ENCODE measurements at regions not wholly inside any gene's neighbourhood (a gene's known extent, or its start where the extent isn't known, plus 50 kb on each side); places are given as distances from the start of the nearest gene placed in this dataset.
"Not testable (repeated sequence)": the region's sequence is repeated elsewhere in the genome, so short reads cannot be mapped to it uniquely, and the experiment has no call there.

GRCh38 chr10:29378106-29378505 lies 89.2 kb downstream of the LYZL1 start:
- DNase-seq (ENCODE audit: insufficient read length, low spot score): no peak
- no peak for FAIRE-seq

GRCh38 chr10:29379208-29379607 lies 90.3 kb downstream of the LYZL1 start:
- DNase-seq (ENCODE audit: insufficient read length, low spot score) (no peak), FAIRE-seq (no peak)
- TF ChIP-seq CTCF (IDR thresholded peaks at IDR 0.05; ENCODE audit: insufficient read depth, missing control alignments): no peak

More at GRCh38 chr10:29378106-29378505, 89.2 kb downstream of the LYZL1 start:
- no peak for TF ChIP-seq CTCF (IDR thresholded peaks at IDR 0.05; ENCODE audit: insufficient read depth, missing control alignments)

- not testable (repeated sequence) for DNase-seq (ENCODE audit: insufficient read length, low spot score); FAIRE-seq
These were observed 91.1 kb downstream of the LYZL1 start for GRCh38 chr10:29379777-29380598.

DNA sequence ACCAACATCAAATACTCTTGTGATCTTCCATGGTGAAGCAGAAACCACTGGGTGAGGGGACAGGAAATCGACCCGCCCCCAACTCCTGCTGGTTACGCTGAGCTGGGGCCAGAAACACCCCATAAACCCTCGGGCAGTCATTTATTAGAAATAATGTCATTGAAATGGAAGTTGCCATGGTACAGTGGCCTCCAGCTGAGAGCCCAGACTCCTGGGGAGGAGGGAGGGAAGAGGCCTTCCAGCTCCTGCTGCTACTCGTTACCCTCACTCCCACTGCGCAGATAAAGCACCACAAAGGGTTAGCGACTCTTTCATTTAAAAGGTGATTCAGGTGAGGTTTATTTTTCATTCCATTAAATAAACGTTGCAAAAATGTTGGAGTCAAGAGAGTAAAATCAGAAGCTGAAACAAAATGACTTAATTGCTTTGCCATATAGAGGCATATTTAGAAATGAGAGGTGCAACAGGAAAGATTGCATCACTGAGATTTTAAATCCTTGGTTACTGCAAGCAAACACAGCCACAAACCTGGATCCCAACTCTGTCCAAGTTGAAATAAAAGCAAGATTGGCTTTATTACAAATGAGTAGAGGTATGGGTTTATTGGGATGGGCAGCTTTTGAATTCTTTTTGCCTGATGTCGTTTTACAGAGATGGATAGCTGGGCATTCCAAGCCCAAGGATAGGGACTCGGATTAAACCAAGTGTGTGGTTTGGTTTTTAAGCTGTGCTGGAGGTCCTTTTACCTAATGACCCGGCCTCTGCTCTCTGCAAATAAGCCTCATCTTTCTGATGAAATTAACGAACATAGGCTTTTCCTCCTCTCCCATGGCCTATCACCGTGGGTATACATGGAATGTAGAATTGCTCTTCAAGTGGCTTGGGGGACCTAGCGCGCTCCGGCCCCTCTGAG lies 92.0 kb downstream of the LYZL1 start:
- peak; percentile 82 for FAIRE-seq
- DNase-seq (ENCODE audit: insufficient read length, low spot score): not testable (repeated sequence)

DNA sequence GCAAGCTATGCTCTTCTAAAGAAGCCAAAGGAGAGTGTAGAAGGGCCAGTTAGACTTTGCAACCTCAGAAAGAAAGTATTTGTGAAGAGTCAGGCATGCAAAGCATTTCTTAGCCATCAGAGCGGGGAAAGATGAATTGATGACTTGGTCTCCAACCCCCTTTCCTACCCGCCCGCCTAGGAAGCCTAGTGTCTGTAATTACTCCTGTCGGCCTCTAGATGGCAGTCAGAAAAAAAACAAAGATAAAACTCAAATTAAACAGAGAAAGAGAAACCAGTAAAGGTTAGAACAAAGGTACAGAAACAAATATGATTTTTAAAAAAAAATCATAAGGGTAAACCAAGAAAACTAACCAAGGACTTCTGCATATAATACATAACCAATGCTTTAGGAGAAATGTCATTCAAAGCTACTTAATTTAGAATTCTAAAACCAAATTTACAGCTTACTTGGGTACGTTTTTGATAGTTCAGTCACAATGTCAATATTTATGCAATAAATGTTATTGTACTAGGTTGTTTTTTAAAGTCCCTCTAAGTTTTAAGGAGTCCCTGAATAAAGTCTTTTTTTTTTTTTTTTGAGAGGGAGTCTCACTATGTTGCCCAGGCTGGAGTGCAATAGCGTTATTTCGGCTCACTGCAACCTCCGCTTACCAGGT lies 97.6 kb downstream of the LYZL1 start:
- TF ChIP-seq CTCF (IDR thresholded peaks at IDR 0.05; ENCODE audit: insufficient read depth, missing control alignments): peak; percentile 74
- DNase-seq (ENCODE audit: insufficient read length, low spot score): no peak
- FAIRE-seq: no peak

DNA sequence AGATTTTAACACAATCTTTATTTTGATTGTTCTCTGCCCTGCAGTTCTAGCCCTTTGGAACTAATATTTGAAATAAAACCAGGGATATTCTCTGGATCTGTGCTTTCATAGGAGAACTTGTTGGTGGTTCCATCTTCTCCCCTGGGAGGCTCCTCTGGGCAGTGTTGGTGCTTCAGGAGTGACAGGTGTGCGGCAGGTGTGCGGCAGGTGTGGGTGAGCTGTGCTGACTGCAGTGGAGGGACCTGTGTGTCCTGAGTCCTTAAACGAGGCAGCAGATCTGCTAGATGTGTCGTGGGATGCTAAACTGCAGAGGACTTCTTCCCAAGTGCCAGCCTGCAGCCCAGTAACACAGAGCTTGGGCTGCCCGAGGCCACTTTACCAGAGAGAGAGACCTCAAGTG lies 98.4 kb downstream of the LYZL1 start:
- no peak for TF ChIP-seq CTCF (IDR thresholded peaks at IDR 0.05; ENCODE audit: insufficient read depth, missing control alignments)
- DNase-seq (ENCODE audit: insufficient read length, low spot score) (no peak), FAIRE-seq (no peak)

GRCh38 chr10:29388112-29388511 lies 99.2 kb downstream of the LYZL1 start:
- not testable (repeated sequence) for FAIRE-seq; DNase-seq (ENCODE audit: insufficient read length, low spot score)

- TF ChIP-seq CTCF (IDR thresholded peaks at IDR 0.05; ENCODE audit: insufficient read depth, missing control alignments): no peak
- no peak for DNase-seq (ENCODE audit: insufficient read length, low spot score)
- FAIRE-seq: no peak
These were observed 100.6 kb downstream of the LYZL1 start for GRCh38 chr10:29389493-29389892.
